Stomach (tissue), 4 donors: ENCODE measurements at regions not wholly inside any gene's neighbourhood (a gene's known extent, or its start where the extent isn't known, plus 50 kb on each side); places are given as distances from the start of the nearest gene placed in this dataset.

ENCODE experiments used
- POLR2AphosphoS5 ChIP-seq, 3 donors: sonication (generic); formaldehyde crosslinking; IDR thresholded peaks; one replicate each; pipeline ENCODE4 v1.6.1; 2016; ENCODE audit warnings: antibody characterized with exemption in 3 of 3
- TF ChIP-seq, protein P1 (sequence below), 7 experiments: fragments of 450-650 bp in 4 of 7; fragments of 200-600 bp in 3 of 7; sonication (generic) in 3 of 7; IDR thresholded peaks; one replicate each; pipeline ENCODE4 v1.5.1; 2016 to 2019; ENCODE audit warnings: antibody characterized with exemption in 7 of 7, control low read depth in 2 of 7, mild to moderate bottlenecking in 1 of 7

DNA sequence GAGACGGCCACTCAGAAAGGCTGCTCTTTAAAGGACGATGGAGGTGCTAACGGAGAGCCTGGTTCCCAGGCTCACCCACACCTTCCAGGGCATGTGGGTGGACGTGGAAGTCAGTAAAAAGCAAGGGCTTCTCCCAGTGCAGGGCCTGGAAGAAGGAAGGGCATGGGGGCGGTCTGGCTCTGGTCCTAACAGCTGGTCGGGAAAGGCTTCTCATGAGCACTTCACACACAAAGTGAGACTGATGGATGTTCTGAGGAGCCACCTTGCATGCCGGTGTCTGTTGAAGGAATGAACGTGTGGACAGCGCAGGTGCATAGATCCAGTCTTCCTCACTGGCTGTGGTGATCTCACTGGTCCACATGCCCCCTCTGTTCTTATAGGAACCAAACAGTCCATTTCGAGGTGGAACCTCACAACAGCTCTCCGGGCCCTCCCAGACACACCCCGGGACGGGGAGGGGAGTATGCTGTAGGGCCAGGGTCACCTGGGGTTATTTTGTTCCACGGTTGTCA, 90.6 kb upstream of the UXS1 start:
- TF ChIP-seq, protein P1, sequence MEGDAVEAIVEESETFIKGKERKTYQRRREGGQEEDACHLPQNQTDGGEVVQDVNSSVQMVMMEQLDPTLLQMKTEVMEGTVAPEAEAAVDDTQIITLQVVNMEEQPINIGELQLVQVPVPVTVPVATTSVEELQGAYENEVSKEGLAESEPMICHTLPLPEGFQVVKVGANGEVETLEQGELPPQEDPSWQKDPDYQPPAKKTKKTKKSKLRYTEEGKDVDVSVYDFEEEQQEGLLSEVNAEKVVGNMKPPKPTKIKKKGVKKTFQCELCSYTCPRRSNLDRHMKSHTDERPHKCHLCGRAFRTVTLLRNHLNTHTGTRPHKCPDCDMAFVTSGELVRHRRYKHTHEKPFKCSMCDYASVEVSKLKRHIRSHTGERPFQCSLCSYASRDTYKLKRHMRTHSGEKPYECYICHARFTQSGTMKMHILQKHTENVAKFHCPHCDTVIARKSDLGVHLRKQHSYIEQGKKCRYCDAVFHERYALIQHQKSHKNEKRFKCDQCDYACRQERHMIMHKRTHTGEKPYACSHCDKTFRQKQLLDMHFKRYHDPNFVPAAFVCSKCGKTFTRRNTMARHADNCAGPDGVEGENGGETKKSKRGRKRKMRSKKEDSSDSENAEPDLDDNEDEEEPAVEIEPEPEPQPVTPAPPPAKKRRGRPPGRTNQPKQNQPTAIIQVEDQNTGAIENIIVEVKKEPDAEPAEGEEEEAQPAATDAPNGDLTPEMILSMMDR (IDR thresholded peaks at IDR 0.05): no peak
- TF ChIP-seq POLR2AphosphoS5 (IDR thresholded peaks at IDR 0.05): no peak
